ENCODE measurements at regions not wholly inside any gene's neighbourhood (a gene's known extent, or its start where the extent isn't known, plus 50 kb on each side); places are given as distances from the start of the nearest gene placed in this dataset.

GRCh38 chr5:165101709-165102108 lies 1596.3 kb downstream of the MAT2B start:
- TF ChIP-seq POLR2AphosphoS5 (IDR thresholded peaks at IDR 0.05) (no peak), CTCF (IDR thresholded peaks at IDR 0.05; ENCODE audit: poor library complexity, severe bottlenecking) (no peak), REST (IDR thresholded peaks at IDR 0.05; ENCODE audit: borderline replicate concordance) (no peak), EZH2 (IDR thresholded peaks at IDR 0.05; ENCODE audit: borderline replicate concordance, insufficient read depth, low read length, poor library complexity, severe bottlenecking) (no peak), RAD21 (conservative IDR thresholded peaks at IDR 0.05) (no peak), SMC3 (conservative IDR thresholded peaks at IDR 0.05; ENCODE audit: poor library complexity) (no peak), TAF1 (IDR thresholded peaks at IDR 0.05; ENCODE audit: low read depth) (no peak)
